HG03342 (cell line): ENCODE measurements at regions not wholly inside any gene's neighbourhood (a gene's known extent, or its start where the extent isn't known, plus 50 kb on each side); places are given as distances from the start of the nearest gene placed in this dataset.

ENCODE experiments used
- ATAC-seq: cut with Tn5 transposase; IDR thresholded peaks from one replicate; pipeline ENCODE4 v1.9.1; 2021; ENCODE audit warnings: mild to moderate bottlenecking, moderate library complexity; ENCODE audit not compliant: unreplicated experiment

DNA sequence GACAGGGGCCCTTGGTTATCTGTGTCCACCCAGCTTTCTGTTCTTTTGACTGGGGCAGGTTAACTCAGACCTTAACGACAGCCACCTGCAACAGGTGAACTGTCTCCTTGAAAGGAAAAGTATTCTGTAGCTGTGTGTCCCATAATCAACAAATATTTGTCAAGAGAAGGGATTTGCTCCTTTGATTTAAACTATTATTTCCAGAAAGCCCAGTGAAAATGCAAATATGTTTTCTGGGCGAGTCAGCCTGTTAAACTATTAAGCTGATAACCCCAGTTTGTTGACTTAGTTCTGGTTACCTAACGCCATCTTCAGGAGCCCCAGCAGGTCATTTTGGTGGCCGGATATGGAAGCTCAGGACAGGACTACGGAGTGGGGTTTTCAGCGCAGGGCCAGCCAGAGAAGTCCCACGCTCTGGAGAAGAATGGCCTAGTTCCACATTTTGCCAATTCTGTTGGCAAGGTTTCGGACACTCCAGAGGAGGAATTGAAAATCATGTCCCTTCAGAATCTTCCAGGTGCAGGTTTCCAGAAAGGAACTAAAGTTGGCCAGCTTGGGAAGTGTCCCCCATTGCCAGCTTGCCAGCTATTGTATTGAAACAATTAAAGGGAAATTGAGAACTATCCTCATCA lies 54.5 kb downstream of the ADRA2A start:
- ATAC-seq: no peak

DNA sequence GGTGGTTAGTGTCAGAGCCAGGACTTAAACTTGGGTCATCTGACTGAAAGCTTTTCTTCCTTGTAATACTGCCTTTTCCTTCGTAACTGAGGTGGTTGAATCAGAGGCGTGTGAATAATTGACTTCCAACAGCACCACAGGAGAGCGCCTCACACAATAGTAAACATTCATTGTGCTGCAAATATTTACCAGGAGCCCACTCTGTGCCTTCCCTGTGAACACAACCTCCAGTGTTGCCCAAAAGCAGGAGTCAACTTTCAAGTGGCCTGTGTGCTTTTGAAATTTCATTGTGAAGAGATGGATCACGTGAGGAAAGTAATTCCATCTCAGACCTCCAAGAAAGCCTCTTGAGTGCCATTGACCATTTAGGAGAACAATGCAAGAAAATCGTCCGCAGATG lies 60.2 kb downstream of the ADRA2A start:
- no peak for ATAC-seq

DNA sequence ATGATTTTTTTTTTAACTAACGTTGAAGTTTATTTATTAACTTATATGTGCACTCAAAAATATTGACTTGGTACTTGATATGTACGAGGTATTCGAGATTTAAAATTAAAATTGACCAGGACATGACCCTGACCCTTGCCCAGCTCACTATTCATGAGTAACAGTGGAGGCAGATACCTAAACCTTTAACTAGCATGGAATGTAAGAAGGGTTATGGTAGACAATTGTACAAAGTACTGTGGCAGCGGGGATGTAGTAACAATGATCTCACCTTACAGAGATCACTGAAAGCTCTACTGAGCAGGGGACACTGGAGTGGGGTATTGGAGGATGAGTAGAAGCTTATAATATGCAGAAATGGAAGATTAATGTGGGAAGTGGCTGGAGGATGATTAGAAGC lies 60.8 kb downstream of the ADRA2A start:
- ATAC-seq: no peak

DNA sequence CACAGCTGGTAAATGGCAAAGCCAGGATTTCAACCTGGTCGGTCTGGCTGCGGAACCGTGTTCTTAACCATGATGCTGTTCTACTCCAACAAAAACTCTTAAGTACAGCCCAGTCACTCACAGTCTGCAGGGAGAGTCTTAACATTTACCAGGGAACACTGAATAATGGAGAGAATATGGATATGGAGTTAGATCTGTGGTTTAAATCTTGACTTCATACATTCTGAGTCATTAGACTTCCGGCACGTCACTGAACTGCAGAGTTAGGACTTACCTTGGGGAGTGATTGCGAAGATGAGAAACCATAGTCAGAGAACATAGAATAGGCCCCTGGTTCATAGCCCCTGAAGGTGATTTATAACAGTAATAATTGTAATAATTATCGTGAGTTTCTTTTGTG lies 61.7 kb downstream of the ADRA2A start:
- no peak for ATAC-seq

DNA sequence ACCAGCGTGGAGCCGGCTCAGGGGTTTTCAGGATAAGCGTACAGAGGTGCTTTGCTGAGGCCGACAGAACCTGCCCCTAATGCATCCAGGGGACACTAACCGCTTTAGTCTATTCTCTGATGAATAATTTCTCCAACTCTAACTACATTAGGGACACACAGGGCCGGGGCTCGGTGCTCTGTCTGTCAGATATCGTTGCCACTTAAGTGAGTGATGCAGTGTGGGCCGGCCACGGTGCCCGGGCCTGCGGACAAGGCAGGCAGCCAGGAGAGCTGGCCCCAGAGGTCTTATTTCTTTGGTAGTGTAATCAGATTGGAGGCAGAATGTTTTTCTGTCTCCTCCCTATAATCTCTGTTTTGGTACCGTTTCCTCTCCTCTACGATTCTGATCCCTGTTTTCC lies 62.7 kb downstream of the ADRA2A start:
- ATAC-seq: no peak

DNA sequence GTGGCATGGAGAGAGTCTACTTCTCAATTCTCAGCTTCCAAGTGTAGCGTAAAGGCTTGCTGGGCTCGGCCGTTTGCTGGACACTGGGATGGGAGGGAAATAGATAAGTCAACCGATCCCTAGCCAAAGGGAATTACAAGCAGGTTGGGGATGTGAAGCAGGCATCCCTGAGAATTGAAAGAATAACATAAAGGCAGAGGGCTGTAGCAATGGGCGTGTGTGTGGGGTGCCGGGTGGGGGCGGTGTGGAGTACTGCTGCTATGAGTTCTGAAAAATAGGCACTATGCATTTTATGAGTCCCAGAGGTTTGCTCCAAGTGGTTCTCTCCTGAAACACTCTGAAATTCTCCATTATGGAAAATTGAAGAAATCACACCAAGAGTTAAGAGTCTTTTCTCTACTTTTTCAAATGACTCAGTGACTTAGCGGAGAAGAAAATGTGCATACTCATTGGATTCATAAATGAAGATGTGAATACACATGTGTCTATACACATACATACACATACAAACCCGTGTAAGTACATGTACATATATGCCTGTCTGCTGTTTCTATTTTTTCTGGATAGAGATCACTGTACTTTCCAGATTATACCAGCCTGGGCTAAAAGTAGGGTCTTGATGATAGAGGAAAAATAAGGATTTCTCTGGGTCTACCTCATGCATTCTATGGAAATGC lies 65.4 kb downstream of the ADRA2A start:
- no peak for ATAC-seq

DNA sequence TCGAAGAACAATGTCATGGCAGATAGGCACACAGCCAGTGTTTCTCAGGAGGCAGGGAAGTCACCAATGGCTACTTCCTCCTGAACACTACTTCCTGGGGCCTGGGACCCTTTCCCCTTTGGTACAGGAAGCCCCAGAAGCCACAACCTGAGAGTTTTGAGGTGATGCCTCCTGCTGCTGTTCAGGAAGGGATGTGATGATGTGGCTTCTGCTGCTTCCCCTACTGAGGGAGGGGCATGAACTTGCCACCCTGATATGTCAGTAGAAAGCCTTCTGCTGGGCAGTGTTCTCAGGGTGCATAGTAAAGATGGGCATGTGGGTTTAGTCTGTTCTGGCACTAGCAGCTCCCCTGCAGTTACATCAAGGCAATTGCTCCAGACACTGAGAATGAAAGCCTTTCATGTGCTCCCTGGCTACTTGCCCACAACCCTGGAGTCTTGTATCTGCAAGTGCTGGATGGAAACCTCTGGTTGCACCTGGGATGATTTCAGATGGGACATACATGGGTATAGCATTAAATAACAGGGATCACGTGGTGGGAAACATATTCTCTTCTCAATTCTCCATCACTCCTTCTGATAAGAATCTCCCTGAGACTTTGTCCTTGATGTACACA lies 69.3 kb downstream of the ADRA2A start:
- no peak for ATAC-seq

DNA sequence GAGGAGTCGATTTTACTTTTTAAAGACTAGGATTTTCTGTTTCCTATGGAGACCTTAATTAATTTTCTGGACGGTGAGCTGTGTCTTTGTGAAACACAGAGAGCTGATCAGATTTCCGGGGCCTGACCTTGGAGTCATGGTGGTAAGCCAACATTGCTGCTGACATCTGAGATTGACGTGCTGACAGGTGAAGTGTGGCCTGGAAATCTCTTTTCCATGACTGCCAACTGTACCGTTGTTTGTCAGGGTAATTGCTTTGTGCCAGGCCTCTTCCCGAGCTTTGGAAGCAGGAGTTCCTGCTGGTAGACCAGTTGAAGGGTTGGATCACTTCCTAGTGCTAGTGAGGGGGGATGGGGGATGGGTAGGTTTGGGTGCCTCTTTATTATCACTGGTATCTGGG lies 71.2 kb downstream of the ADRA2A start:
- ATAC-seq: no peak

DNA sequence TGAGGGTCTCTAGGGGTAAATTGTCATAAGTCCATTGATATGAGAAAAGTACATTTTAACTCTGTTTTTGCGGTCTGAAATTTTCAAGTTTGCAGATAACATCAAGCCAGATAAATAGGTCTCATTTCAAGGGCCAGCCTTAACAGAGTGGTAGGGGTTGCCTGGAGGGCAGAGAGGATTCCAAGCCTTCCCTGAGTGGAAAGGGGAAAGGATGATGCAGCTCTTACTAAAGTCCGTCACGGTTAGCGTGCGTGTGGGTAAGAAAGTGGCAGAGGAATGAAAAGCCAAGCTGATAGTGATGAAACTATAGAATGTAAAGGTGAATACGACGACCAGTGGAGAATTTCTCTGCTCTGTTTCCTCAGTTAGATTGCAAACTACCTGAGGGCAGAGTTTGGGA lies 71.6 kb downstream of the ADRA2A start:
- ATAC-seq: no peak

DNA sequence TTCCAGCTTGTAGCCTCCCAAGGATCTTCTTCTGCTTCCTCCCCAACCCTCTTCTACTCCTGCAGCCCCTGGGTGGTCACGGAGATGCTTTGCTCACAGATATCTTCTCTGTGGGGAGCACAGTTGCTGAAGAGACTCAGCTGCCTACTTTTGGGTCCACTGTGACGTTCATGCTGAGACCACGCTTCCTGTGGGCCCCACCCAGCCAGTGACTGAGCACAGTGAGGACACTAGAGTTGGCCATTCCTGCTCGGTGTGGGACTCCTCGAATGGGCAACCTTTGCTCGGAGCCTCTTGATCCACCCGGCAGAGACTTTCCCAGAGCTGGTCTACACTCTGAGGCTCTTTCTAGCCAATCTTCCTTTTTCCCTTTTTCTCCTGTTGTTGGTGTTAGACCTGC lies 73.9 kb downstream of the ADRA2A start:
- no peak for ATAC-seq

DNA sequence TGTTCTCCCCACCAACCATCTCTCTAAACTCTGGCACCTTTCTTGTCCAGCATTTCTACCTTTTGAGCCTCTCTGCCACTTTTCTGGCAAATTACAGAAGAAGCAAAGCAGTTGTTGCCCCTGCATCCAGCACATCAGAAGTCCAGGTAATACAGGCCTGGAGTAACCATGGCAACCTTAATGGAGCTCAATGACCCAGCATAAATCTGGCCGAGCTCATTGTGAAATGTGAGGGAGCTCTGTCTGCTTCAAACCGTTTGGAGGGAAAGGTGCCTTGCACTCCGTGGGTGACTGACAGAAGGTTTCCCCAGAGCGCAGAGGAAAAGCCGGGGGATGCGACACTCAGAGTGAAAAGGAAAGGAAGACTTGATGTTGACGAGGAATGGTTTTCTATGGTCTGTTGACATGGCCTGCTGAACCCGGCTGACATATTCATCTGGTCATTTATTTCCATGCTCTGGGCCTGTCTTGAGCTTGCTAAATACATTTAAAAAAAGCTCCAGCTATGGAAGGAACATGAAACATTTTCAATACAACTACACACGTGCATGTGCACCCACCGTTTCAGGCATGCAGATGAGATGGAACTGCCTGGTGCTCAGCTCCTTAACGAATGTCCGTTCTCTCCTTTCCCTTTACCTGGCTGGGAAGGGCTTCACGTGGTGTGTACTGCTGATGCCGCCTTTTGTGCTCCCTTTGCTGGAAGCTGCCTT lies 74.9 kb downstream of the ADRA2A start:
- ATAC-seq: no peak

DNA sequence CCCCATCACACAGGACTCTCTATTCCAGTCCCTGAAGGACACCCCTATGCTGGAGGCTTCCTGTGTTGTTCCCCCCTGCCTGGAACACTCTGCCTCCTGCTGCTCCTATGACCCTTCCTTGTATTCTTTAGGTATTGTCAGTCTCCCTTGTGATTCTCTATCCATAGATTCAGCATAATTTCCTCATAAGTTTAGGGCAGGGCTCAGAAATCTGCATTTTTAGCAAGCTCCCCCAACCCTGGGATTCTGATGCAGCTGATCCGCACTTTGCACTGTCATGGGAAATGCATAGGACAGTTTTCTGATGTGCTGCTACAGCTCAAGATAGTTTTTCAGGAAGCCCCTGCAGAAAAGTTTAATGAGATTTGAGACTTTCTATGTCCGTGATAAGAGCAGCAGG lies 79.9 kb downstream of the ADRA2A start:
- no peak for ATAC-seq

DNA sequence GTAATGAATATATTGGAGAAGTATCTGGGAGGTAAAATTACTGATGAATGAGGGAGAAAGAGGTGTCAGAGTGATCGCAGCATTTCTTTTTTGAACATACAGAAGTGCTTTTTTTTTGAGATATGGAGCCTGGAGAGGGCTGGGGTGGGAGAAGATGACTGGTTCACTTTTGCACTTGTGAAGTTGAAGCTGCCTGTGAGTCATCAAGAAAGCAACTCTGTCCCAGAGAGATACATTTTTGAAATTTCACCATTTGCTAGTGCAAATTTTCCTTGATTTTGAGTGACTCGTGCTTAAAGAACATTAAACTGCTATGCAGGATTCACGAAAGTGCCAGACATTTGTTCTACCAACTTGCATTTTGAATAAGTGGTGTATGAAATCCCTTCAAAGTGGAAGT lies 81.8 kb downstream of the ADRA2A start:
- no peak for ATAC-seq

DNA sequence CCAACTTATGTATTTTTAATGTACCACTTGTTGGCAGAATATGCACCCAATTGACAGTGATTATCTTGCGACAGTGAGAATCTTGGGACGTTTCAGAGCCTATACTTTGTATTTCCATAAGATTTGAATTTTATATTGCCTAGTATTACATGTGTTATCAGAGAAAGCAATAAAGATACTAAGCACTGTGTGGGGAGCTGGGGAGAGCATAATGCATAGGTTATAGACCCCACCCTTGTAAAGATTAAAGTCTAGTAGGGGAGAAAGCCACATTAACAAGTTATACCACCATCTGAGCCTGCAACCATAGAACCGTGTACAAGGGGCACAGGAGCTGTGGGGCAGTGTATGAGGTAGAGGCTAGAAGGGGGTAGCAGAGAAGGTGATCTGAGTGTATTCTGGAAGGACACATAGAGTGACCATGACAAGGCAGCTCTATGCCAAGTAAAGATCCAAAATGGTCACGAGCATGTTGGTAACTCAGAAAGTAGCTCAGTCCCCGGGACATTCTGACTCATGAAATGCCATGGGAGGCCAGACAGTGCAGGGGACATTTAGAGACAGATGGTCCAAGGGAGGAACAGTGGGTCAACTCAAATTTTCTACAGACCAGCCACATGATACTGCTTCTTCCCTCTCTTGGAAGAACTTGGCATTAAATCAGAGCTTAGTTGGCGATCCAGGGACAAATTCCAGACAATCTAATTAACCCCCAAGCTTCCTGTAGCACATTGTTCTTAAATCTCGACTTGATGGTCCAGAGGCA lies 84.5 kb downstream of the ADRA2A start:
- ATAC-seq: no peak

DNA sequence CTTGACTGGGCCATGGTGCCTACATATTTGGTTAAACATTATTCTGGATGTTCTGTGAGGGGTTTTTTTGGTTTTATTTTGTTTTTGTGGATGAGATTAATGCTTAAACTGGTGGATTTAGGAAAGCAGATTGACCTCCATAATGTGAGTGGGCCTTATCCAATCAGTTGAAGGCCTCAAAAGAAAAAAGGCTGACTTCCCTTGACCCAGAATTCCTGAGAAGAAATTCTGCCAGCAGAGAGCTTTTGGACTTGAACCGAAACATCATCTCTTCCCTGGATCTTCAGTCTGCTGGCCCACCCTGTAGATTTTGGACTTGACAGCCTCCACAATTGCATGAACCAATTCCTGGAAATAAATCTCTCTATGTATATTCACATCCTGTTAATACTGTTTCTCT lies 94.4 kb downstream of the ADRA2A start:
- ATAC-seq: no peak

DNA sequence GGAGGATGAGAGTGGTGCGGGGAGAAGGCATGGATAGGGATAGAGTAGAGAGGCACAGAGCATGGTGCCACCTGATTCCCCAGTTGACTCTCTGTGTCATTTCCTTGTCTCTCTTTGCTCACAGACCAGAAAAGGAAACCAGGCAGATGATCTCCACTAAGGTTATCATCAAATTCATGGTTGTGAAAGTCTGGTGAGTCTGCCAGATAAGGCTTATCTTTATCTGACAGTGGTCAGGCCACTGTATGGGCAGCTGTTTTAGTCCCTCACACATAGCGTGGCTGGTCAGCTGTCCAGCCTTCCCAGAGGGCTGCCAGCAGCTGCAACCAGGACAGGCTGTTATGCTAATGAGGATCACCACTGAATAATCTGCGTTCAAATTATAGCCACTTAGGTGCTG lies 99.0 kb downstream of the ADRA2A start:
- no peak for ATAC-seq

DNA sequence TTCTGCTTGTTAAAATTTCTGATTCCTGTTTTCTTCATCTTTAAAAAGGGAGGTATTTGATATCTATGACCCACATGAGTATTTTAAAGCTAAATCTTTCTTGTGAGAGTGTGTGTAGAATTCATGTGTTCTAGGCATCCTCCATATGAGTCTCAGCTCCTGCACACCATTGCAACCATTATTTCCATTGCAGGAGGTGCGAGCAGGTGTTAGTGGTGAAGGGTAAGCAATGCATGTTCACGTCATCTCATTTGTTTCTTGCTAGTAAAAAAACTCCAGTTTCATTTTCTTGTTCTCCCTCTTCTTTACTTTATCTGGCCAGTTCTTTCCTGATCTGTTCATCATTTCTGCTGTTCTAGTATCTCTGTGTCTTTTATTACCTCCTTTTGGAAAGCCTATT lies 100.5 kb downstream of the ADRA2A start:
- no peak for ATAC-seq

DNA sequence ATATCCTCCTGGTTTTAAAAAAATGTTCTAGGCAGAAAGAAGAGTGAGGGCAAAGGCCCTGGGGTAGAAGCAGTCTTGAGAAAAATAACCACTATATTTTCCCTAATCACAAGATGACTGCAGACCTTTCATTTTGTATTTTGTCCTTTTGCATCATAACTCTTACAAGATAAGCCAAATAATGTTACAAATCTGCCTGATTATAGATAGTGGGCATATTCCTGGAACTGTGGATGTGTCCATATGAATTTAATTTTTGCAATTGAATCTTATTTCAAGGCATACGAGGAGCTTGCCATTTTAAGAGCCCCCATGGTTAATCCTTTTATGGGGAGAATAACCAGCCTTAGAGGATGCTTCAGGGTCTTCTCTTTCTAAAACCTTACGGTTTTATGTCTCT lies 102.7 kb downstream of the ADRA2A start:
- no peak for ATAC-seq

DNA sequence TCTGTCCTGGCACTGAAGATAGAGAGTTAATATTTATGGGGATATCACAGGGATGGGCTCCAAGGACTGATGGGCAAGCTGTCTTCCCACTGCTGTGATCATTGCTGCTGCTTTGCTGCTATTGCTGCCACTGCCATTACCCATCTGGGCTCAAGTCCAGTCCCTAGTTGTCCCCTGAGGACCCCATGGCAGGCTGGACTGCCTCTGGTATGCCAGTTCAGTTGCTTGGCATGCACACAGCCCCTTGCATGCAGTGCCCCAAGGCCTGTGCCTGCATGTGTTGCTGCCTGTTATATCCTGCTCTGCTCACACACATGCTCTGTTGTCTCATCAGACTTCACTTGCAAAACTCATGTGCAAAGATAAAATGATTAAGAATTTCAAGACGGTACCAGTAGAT lies 109.5 kb downstream of the ADRA2A start:
- no peak for ATAC-seq

DNA sequence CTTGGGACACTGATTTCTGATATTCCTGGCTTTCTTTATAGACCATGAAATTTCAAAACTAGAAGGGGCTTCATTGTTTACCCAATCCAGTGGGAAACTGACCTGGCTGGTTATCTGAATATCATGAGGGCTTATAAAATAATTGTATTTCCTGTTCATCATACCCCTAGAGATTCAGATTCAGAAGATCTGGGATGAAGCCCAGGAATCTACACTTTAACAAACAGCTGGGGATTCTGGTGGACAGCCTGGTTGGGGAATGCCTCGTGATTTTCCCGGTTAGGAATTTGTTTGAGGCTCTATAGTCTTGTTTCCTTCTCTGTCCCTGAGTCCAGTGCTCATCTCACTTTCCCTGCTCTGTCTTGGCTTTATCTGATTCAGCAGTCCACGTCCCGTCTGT lies 110.3 kb downstream of the ADRA2A start:
- no peak for ATAC-seq

DNA sequence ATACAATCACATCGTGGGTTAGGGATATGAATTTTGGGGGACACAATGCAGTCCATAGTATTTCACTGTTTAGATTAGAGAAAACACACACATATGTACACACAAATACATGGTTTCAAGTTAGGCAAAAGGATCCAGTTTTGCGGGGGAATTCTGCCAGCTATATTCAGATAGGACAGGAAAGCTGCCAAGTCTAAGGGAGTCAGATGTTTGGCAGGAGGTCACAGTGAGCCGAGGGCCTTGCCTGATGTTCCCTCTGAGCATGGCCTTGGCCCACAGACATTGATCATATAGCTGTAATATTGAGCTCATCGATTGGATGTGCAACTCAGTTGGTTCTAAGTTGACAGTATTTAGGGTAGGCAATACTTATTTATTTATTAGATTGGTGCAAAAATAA lies 122.8 kb downstream of the ADRA2A start:
- ATAC-seq: no peak
